C4-2B (cell line): ENCODE measurements at regions not wholly inside any gene's neighbourhood (a gene's known extent, or its start where the extent isn't known, plus 50 kb on each side); places are given as distances from the start of the nearest gene placed in this dataset.

Experiments used
- ZFX ChIP-seq: fragments of 450-650 bp; IDR thresholded peaks from 2 replicates; pipeline ENCODE4 v1.6.1; 2017
- TF ChIP-seq, protein P1 (sequence below): fragments of 450-650 bp; conservative IDR thresholded peaks from 2 replicates; pipeline ENCODE4 v1.5.1; 2017; ENCODE audit warnings: mild to moderate bottlenecking

DNA sequence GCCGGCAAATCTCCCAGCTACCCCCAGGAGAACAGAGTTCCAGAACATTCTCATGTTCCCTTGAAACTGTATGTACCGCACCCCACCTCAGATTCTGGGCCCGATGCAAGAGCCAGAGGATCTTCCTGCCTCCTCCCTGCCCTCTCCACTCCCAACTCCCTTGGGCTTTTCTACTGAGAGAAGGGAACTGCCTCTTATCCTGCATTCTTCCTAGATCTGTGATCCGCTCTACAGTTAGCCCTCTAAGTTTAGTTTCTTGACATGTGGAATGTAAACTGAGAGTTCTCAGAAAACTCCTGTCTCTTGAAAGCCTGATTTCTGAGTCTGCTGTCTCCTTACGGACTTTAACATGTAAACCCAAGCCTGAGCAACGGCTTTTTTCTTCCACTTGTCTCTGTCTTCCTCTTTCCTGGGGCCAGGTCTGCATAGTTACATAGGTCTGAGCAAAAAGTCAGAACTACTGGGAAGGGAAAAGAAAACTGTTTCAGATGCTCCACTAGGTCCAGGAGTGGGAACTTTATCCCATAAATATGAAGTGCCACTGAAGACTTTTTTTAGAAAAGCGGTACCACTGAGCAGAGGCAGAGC lies 86.5 kb upstream of the TNFAIP3 start:
- TF ChIP-seq, protein P1, sequence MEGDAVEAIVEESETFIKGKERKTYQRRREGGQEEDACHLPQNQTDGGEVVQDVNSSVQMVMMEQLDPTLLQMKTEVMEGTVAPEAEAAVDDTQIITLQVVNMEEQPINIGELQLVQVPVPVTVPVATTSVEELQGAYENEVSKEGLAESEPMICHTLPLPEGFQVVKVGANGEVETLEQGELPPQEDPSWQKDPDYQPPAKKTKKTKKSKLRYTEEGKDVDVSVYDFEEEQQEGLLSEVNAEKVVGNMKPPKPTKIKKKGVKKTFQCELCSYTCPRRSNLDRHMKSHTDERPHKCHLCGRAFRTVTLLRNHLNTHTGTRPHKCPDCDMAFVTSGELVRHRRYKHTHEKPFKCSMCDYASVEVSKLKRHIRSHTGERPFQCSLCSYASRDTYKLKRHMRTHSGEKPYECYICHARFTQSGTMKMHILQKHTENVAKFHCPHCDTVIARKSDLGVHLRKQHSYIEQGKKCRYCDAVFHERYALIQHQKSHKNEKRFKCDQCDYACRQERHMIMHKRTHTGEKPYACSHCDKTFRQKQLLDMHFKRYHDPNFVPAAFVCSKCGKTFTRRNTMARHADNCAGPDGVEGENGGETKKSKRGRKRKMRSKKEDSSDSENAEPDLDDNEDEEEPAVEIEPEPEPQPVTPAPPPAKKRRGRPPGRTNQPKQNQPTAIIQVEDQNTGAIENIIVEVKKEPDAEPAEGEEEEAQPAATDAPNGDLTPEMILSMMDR = no peak
- no peak for TF ChIP-seq ZFX
